Hepatocyte (in vitro differentiated cells): ENCODE measurements at regions not wholly inside any gene's neighbourhood (a gene's known extent, or its start where the extent isn't known, plus 50 kb on each side); places are given as distances from the start of the nearest gene placed in this dataset.

ENCODE experiments used
- CTCF ChIP-seq: fragments of 200-600 bp; sonication (generic); IDR thresholded peaks from 2 replicates; pipeline ENCODE4 v1.5.1; 2016; ENCODE audit warnings: antibody characterized with exemption, mild to moderate bottlenecking; ENCODE audit not compliant: poor library complexity
- EZH2 ChIP-seq: fragments of 200-600 bp; sonication (generic); IDR thresholded peaks from 2 replicates; pipeline ENCODE4 v1.6.1; 2016; ENCODE audit warnings: antibody characterized with exemption, mild to moderate bottlenecking, borderline replicate concordance
- EZH2phosphoT487 ChIP-seq: fragments of 200-600 bp; sonication (generic); IDR thresholded peaks from one replicate; pipeline ENCODE4 v1.6.1; 2018; ENCODE audit warnings: antibody characterized with exemption, mild to moderate bottlenecking, low read depth, moderate library complexity; ENCODE audit not compliant: unreplicated experiment, severe bottlenecking

GRCh38 chr4:184329659-184330400, 112.2 kb upstream of the ENPP6 start:
- TF ChIP-seq CTCF, result no peak
- TF ChIP-seq EZH2, result no peak
- no peak for TF ChIP-seq EZH2phosphoT487
